H1 (cell line): ENCODE measurements at regions not wholly inside any gene's neighbourhood (a gene's known extent, or its start where the extent isn't known, plus 50 kb on each side); places are given as distances from the start of the nearest gene placed in this dataset.

Experiments used
- BCL11A ChIP-seq, 2 experiments: IDR thresholded peaks; one replicate each; pipeline ENCODE4 v1.6.1; 2011; ENCODE audit warnings: low read depth in 2 of 2, low read length in 2 of 2, mild to moderate bottlenecking in 2 of 2
- RXRA ChIP-seq: IDR thresholded peaks from 2 replicates; pipeline ENCODE4 v1.6.1; 2011; ENCODE audit warnings: low read depth, mild to moderate bottlenecking, low read length, moderate library complexity; ENCODE audit not compliant: insufficient read depth
- TEAD4 ChIP-seq: IDR thresholded peaks from 2 replicates; pipeline ENCODE4 v1.6.1; 2012; ENCODE audit warnings: low read depth, low read length, inconsistent platforms, mixed read lengths
- TF ChIP-seq, protein P1 (sequence below): IDR thresholded peaks from 2 replicates; pipeline ENCODE4 v1.6.1; 2012; ENCODE audit warnings: inconsistent platforms
- TF ChIP-seq, protein P2 (sequence below): IDR thresholded peaks from 2 replicates; pipeline ENCODE4 v1.6.1; 2011; ENCODE audit warnings: low read length, improper control_type of control experiment
- TF ChIP-seq, protein P3 (sequence below): IDR thresholded peaks from 2 replicates; pipeline ENCODE4 v1.6.1; 2011; ENCODE audit warnings: low read depth, mild to moderate bottlenecking, low read length; ENCODE audit not compliant: insufficient read depth

DNA sequence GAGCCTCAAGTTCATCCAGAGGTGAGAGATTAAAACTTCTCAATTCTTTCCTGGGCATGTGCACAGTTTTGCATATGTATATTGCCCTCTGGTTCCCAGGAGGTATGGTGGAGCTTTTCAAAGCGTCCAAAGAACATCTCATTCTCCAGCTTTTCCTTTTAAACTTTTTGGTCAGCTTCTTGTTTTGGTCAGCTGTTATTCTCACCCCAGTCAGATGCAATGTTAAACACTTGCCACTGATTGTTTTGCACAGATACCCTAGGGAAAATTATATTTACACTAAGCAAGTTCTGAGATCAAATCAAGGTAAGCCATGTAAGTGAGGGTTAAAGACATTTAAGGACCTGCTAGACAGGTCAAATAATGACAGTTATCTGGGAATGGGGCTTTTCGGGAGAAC lies 261.3 kb downstream of the EDEM1 start (continued):
- no peak for TF ChIP-seq RXRA
- TF ChIP-seq, protein P1, sequence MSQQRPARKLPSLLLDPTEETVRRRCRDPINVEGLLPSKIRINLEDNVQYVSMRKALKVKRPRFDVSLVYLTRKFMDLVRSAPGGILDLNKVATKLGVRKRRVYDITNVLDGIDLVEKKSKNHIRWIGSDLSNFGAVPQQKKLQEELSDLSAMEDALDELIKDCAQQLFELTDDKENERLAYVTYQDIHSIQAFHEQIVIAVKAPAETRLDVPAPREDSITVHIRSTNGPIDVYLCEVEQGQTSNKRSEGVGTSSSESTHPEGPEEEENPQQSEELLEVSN, result no peak
- TF ChIP-seq, protein P2, sequence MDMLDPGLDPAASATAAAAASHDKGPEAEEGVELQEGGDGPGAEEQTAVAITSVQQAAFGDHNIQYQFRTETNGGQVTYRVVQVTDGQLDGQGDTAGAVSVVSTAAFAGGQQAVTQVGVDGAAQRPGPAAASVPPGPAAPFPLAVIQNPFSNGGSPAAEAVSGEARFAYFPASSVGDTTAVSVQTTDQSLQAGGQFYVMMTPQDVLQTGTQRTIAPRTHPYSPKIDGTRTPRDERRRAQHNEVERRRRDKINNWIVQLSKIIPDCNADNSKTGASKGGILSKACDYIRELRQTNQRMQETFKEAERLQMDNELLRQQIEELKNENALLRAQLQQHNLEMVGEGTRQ, result no peak
- TF ChIP-seq TEAD4, result no peak
- TF ChIP-seq, protein P3, sequence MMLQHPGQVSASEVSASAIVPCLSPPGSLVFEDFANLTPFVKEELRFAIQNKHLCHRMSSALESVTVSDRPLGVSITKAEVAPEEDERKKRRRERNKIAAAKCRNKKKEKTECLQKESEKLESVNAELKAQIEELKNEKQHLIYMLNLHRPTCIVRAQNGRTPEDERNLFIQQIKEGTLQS, result no peak
- no peak for TF ChIP-seq BCL11A (IDR thresholded peaks at IDR 0.05; ENCODE audit: low read depth in 2 of 2, low read length in 2 of 2)
